Spinal cord (tissue), 9 donors: ENCODE measurements at regions not wholly inside any gene's neighbourhood (a gene's known extent, or its start where the extent isn't known, plus 50 kb on each side); places are given as distances from the start of the nearest gene placed in this dataset.

ENCODE experiments used
- DNase-seq, 6 donors: peaks; one replicate each; pipeline versions ENCODE4 v3.0.0 to v3.0.0-alpha.2; 2013 to 2015; ENCODE audit warnings: low spot score in 6 of 6, low read depth in 4 of 6
- H3K27ac ChIP-seq: one replicate; pipeline ENCODE4 v1.5.1; 2013; ENCODE audit warnings: low read depth, low read length, control low read depth
- H3K27me3 ChIP-seq: one replicate; pipeline ENCODE4 v1.6.1; 2013; ENCODE audit warnings: low read length; ENCODE audit not compliant: control insufficient read depth, insufficient read depth
- H3K36me3 ChIP-seq: one replicate; pipeline ENCODE4 v1.6.1; 2013; ENCODE audit warnings: low read length; ENCODE audit not compliant: control insufficient read depth, insufficient read depth
- H3K4me1 ChIP-seq: one replicate; pipeline ENCODE4 v1.6.1; 2013; ENCODE audit warnings: low read length; ENCODE audit not compliant: control insufficient read depth, insufficient read depth
- H3K4me3 ChIP-seq: one replicate; pipeline ENCODE4 v1.5.1; 2013; ENCODE audit warnings: low read depth, low read length, control low read depth
- H3K9me3 ChIP-seq: one replicate; pipeline ENCODE4 v1.6.1; 2013; ENCODE audit warnings: low read length; ENCODE audit not compliant: control insufficient read depth, insufficient read depth
- WGBS: methylation state at CpG from one replicate; pipeline ENCODE4 v1.1.5; 2013; ENCODE audit warnings: missing lambda C conversion rate; ENCODE audit not compliant: insufficient coverage; 5-methylcytosine and 5-hydroxymethylcytosine counted together
- donor health status: healthy.

DNA sequence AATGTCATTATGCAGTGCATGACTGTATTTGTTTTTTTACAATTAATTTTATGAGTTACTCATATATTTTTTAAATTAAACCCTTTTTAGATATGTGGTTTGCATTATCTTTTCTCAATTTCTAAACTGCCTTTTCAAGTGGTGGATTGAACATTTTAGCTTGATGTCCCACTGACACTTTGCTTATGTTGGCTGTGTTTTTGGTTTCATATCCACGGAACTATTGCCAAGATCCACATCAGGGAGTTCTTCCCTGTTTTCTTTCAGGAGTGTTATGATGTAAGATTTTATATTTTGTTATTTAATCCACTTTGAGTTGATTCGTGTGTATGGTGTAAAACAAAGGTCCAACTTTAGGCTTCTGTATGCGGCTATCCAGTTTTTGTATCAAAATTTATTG lies 1144.9 kb upstream of the EYS start:
- no peak overlapping the region for H3K4me3 ChIP-seq
- peak in 1 of 6 donors; percentile 67 for DNase-seq

GRCh38 chr6:66849843-66850242 lies 1142.8 kb upstream of the EYS start:
- Histone ChIP-seq H3K27ac (no peak overlapping the region), H3K4me1 (no peaks in the 10 kb centered on the region), H3K36me3 (no peaks in the 10 kb centered on the region), H3K9me3 (no peaks in the 10 kb centered on the region), H3K4me3 (no peak overlapping the region), H3K27me3 (no peaks in the 10 kb centered on the region)
- DNase-seq: no peak

More for the DNA sequence above, 1144.9 kb upstream of the EYS start:
- Histone ChIP-seq H3K9me3 (no peaks in the 10 kb centered on the region), H3K27ac (no peak overlapping the region), H3K4me1 (no peaks in the 10 kb centered on the region), H3K36me3 (no peaks in the 10 kb centered on the region), H3K27me3 (no peaks in the 10 kb centered on the region)
- 83% methylated on average over 1 of the region's 3 CpGs for WGBS

DNA sequence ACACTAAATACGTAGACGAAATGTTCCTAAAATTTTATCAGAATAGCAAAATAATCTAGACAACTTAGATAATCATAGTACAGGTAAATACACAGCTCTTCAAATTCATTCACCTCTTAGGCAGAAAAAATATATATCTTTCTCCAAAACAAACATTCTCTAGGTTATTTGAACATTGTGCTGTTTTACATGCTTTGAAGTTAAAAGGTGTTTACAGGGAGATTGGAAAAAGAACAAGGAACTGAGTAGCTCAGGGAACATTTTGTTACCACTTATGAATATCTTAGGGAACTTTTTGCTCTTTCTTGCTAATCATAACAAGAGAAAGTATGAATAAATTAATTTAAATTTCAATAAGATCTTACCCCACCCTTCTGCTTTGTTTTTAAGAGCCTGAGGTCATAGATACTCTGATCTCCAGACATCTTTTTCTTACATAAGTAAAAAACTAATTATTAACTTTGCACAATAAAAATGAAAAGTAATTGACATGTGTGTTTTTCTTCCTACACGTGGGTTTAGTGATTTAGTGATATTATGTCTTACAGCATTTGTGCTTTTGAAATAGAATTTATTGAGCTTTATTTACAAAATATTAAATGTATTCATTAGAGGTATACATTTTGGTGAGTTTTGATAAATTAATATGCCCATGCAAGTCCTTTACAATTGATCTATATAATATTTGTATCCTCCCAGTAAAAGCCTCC lies 1141.4 kb upstream of the EYS start:
- H3K36me3 ChIP-seq: no peaks in the 10 kb centered on the region
- no peak overlapping the region for H3K27ac ChIP-seq
- no peaks in the 10 kb centered on the region for H3K4me1 ChIP-seq
- H3K9me3 ChIP-seq: no peaks in the 10 kb centered on the region
- no peaks in the 10 kb centered on the region for H3K27me3 ChIP-seq
- no peak for DNase-seq
- H3K4me3 ChIP-seq: no peak overlapping the region
- WGBS: no CpG with 5 or more reads among the region's 3 CpGs

DNA sequence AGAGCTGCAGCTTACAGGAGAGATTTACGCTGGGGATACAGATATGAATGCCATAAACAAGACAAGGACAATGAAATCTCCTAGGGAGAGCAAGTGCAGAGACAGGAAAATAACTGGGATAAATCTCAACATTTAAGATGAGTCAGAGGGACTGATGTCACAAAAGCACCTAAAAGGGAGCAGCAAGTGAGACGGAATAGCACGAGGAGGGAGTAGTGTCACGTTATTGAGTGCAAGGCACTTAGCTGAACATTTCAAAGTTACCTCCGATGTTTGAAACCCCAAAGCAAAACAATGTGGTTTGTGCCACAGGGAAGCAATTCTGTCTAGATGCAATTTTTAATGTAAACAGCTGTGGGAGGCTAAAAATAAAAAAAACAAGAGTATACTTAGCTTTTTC lies 1131.7 kb upstream of the EYS start:
- H3K9me3 ChIP-seq: no peaks in the 10 kb centered on the region
- H3K27me3 ChIP-seq: no peaks in the 10 kb centered on the region
- no peak for DNase-seq
- no peaks in the 10 kb centered on the region for H3K4me1 ChIP-seq
- no peak overlapping the region for H3K4me3 ChIP-seq
- no peak overlapping the region for H3K27ac ChIP-seq
- 84% methylated on average over 3 of the region's 5 CpGs for WGBS
- no peaks in the 10 kb centered on the region for H3K36me3 ChIP-seq

DNA sequence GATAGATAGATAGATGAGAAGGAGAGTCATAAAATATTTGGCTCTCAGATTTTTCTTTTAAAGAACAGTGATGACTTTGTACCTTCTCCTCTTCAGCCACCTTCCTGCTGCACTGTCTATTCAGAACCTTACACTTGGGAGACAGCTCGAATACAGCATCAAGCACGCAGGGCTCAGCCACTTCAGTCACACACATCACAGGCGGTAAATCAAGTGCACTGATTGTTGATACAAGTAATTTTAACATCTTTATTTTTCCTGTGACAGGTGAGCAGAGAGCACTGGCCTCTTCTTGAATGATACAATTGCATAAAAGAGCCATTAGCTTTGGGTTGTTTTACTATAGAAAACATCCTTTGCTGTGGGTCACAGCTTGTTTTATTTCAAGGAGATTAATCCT lies 1118.5 kb upstream of the EYS start:
- no peak for DNase-seq
- H3K27me3 ChIP-seq: no peaks in the 10 kb centered on the region

DNA sequence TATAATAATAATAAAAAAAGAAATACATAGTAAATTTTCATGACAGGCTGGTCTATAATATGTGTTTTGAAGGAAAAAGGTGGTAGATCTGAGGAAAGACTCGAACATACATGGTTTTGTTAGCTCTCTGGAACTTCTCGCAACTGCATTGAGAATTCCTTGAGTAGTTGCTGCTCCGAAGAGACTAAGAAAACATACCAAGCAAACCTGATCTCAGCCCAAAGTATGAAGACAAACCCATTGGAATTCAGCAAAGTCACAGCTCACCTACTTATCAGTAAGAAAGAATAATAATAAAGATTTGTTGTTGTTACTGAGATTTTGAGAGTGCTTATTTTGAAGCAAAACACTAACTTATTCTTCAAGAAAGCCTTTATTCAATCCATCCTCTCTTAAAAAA lies 1107.1 kb upstream of the EYS start:
- no peaks in the 10 kb centered on the region for H3K36me3 ChIP-seq
- H3K27ac ChIP-seq: no peak overlapping the region
- no peak overlapping the region for H3K4me3 ChIP-seq
- no peaks in the 10 kb centered on the region for H3K4me1 ChIP-seq
- 80% methylated on average over 1 of the region's 3 CpGs for WGBS
- H3K27me3 ChIP-seq: no peaks in the 10 kb centered on the region
- H3K9me3 ChIP-seq: no peaks in the 10 kb centered on the region
- DNase-seq: no peak

More for the DNA sequence above, 1118.5 kb upstream of the EYS start:
- Histone ChIP-seq H3K9me3 (no peaks in the 10 kb centered on the region), H3K36me3 (no peaks in the 10 kb centered on the region), H3K4me3 (no peak overlapping the region), H3K27ac (no peak overlapping the region), H3K4me1 (no peaks in the 10 kb centered on the region)
- WGBS: no CpG with 5 or more reads among the region's 3 CpGs

DNA sequence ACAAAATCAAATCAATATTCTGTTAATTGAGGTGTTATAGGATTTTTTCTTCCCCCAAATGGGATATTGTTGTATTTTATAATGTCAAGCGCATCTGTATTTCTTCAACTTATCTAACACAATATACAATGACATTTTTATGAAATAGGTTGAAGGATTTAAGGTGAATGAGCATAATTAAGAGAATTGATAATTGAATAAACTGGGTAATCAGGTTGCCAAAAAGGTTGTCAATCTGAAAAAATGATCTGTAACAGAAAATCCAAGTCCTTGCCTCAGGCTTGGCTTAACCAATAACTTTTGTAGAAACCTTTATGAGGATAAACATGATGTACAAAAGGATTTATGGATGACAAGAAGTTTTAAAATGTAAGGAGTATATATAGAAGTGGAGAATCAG lies 1101.7 kb upstream of the EYS start:
- H3K9me3 ChIP-seq: no peaks in the 10 kb centered on the region
- no peak overlapping the region for H3K4me3 ChIP-seq
- no peaks in the 10 kb centered on the region for H3K27me3 ChIP-seq
- no peaks in the 10 kb centered on the region for H3K4me1 ChIP-seq
- no peak for DNase-seq
- no peaks in the 10 kb centered on the region for H3K36me3 ChIP-seq
- H3K27ac ChIP-seq: no peak overlapping the region
- no CpG with 5 or more reads among the region's 1 CpG for WGBS

- DNase-seq: no peak
- WGBS: 100% methylated on average over 2 of the region's 3 CpGs
- no peaks in the 10 kb centered on the region for H3K36me3 ChIP-seq
These were observed 1090.0 kb upstream of the EYS start for GRCh38 chr6:66796987-66797386.

GRCh38 chr6:66788579-66788978 lies 1081.6 kb upstream of the EYS start:
- Histone ChIP-seq H3K4me1 (no peaks in the 10 kb centered on the region), H3K36me3 (no peaks in the 10 kb centered on the region), H3K27ac (no peak overlapping the region), H3K9me3 (no peaks in the 10 kb centered on the region), H3K27me3 (no peaks in the 10 kb centered on the region), H3K4me3 (no peak overlapping the region)
- WGBS: 94% methylated on average over 3 of the region's 3 CpGs
- DNase-seq: no peak

More at GRCh38 chr6:66796987-66797386, 1090.0 kb upstream of the EYS start:
- no peak overlapping the region for H3K27ac ChIP-seq
- H3K9me3 ChIP-seq: no peaks in the 10 kb centered on the region
- H3K27me3 ChIP-seq: no peaks in the 10 kb centered on the region
- H3K4me1 ChIP-seq: no peaks in the 10 kb centered on the region
- no peak overlapping the region for H3K4me3 ChIP-seq

DNA sequence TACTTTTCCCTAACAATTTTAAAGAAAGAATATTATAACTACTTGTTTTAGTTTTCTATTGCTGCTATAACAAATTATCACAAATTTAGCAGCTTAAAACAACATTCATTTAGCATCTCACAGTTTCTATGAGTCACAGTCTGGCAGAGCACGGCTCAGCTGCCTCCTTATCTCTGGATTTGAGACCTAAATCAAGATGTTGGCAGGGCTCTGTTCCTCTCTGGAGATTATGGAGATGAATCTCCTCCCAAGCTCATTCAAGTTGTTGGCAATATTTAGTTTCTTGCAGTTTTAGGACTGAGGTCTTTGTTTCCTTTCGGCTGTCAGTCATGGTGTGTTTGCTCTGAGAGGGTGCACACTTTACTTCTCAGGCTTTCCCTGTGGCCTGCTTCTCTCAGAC lies 1065.8 kb upstream of the EYS start:
- no peaks in the 10 kb centered on the region for H3K36me3 ChIP-seq
- no peak overlapping the region for H3K4me3 ChIP-seq
- no peaks in the 10 kb centered on the region for H3K9me3 ChIP-seq
- no peaks in the 10 kb centered on the region for H3K27me3 ChIP-seq
- peak in 2 of 6 donors; percentile 3 to 67 for DNase-seq
- H3K27ac ChIP-seq: no peak overlapping the region
- no peaks in the 10 kb centered on the region for H3K4me1 ChIP-seq
- 67% methylated on average over 1 of the region's 2 CpGs for WGBS
